NCI-H524 treated with DMSO at 0.1 percent for 48 hours (cell line): ENCODE measurements at regions not wholly inside any gene's neighbourhood (a gene's known extent, or its start where the extent isn't known, plus 50 kb on each side); places are given as distances from the start of the nearest gene placed in this dataset.

Experiments
- DNase-seq: peaks from one replicate; lab custom pipeline; 2025; lab: John Stamatoyannopoulos, UW

DNA sequence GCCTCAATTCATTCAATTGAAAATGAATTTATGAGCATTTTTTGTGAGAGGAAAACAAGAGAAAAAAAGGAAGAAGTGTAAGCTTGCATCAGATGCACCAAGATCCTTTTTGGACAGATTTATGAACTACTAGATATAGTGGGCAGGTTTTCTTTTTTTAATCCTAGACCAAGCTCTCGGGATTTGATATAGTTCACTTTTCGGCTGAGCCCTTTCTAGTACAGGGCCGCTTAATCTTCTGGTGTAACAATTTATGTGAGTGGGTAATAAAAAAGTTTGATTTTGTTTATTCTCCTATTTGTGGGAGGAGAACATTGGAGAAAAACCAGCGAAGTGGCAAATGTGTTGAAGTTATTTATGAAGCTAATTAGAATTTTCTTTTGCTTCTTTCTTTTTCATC lies 538.0 kb downstream of the UTRN start:
- no peak for DNase-seq

DNA sequence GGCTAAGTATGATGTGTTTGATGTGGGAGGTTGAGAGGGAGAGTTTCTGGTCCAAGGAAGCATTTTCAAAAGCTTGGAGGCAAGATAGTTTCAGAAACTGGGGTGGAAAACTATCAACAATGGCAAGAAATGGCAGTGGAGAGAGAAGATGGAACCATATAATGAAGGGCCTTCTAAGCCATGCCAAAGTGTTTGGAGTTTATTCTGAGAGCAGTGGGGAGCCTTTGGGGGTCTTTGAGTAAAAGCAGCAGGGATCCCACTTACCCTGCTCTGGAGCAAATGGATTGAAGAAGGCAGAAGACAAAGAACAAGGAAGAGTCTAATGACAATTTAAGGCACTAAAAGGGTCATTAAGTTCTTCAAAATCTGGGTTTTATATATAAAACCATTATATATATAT lies 538.9 kb downstream of the UTRN start:
- no peak for DNase-seq

DNA sequence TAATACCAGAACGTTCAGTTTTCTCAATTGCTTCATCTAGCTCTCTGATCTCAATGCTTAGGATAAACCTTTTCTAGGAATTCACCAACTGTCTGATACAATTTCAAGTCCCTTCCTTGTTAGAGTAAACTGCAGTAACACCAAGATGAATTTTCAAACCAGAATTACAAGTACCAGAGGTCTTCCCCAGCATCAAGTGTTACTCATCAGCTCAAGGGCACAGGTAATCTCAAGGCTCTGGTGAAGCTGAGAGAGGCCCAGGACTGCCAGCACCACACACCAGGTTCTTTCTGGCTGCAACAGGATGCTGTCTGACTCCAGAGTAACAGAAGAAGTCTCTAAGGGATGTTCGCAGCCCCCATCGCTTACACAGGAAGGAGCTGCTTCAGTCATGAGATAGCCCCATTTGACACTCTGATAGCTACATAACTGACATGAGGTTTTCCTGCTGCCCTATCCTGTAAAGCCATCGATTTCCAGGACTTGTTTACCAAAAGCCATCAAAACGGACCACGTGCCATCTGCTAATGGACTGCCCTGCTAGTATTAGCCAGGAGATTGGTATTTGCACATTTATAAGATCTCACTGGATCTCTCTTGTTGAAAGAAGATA lies 549.4 kb downstream of the UTRN start:
- no peak for DNase-seq

DNA sequence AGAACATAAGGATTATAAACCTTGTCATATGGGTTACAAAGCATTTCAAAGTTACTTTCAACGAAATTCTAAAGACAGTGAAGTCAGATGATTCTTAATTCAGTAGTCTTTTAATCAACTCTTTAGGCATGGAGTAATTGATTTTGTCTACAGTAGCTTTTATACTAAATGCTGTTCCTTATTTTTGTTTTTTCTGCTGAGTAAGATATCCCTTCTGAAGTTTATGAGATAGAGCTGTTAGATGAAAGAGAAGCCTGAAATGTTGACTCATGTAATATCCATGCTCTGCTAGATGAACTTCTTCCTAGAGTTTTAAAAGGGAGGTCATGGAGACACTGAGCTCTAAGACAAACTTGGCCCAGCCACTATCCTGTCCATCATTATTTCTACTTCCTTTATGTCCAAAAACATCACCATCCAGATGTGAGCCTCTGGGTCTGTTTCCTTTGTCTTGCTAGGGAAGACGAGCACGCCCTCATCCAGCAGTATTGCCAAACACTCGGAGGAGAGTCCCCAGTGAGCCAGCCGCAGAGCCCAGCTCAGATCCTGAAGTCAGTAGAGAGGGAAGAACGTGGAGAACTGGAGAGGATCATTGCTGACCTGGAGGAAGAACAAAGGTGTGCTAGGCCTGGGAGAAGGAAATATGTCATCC lies 550.3 kb downstream of the UTRN start:
- no peak for DNase-seq

DNA sequence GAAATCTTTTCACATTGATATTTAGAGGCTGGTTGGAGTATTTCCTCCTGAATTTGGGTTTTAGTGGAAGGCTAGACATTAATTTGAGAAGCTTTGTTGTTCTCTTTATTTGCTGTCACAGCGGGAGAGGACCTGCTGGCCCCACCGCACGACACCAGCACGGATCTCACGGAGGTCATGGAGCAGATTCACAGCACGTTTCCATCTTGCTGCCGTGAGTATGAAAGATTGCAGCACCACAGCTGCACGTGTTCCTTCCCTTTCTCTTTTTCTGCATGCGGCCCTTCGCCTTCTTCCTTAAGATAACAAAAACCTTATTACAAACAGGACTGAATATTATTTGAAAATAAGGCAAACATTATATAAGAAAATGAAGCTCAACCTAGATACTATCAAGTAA lies 555.5 kb downstream of the UTRN start:
- no peak for DNase-seq

DNA sequence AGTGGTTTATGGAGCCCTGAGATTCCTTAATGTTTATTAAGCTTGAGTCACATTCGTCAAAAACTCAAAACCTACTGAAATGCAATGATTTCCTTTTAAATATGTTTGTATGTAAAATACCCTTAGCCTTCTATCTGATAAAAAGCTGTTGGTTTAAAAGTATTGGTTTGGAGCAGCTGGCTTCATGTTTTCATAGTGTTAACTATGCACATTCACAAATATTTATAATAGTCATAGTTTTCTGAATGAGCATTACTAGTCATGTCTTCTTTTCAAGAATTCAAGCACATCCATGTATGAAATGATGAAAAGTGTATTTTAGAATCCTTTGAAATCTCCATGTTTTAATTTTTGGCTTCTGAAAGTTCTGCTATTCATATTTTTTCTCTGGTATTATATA lies 558.6 kb downstream of the UTRN start:
- no peak for DNase-seq

DNA sequence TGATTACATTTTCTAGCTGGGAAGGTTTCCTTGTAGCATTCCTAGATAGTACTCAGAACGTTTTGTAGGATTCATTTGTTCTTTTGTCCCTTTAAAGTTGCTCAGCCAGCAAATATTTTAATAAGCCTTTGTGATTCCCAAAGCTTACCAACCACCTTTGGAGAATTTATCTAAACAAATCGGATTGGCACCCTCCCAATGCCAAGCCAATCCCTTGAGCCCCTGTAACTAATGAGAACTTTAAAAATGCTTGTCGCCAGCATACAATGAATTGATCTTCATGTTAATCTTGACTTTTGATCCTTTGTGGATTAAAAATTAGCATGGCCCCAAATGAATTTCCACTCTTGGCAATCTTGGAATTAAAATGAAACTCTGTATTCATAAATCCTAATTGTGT lies 559.5 kb downstream of the UTRN start:
- DNase-seq = no peak

DNA sequence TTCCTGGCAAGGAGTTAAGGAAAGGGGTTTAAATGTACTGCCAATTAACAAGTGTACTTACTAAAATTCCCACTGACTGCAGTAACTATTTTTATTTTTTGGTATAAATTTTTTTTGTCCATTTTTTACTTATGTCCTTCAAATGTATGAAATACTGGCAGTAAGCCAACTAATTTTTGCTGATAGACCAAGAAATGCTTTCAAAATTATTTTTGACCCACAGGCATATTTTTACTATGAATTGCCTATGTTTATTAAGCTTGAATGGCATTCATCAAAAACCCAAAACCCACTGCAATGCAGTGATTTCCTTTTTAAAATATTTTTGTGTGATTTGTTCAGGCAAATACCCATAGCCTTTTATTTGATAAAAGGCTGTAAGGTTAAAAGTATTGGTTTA lies 560.1 kb downstream of the UTRN start:
- DNase-seq = no peak

DNA sequence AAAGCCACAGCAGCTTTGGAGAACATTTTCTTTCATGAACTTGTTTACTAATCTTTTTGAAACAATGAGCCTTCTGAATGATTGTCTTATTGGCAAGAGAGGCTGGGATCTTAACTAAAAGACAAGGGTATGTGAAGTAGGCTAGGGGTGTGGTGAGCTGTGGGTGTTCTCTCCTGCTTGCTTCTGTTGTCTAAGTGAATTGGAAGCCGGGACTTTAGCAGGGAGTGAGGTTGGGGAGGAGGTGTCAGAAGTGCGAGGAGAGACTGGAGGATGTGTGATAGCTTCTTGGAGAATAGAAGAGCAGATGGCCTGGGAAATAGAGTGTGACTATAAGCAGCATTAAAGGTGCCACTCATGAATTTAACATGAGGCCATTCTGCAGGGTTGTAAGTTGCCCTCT lies 562.8 kb downstream of the UTRN start:
- DNase-seq = peak; percentile 95

DNA sequence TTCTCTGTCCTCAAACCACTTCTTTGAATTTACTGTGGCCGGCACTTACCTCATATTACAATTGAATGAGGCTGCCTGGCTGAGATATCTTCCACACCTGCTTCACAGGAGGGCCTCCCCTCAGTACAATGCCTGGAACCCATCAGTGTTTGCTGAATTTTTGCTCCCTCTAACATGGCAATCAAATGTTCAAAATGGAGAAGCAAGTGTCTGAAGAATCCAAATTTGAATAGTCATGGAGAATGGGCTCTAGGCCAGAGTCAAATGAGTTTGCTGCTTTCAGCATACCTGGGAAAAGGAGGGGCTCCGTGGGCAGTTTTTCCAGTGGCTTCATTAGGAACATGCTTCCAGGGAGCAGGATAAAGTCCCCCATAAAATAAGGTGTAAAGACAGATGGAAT lies 564.8 kb downstream of the UTRN start:
- DNase-seq = no peak

DNA sequence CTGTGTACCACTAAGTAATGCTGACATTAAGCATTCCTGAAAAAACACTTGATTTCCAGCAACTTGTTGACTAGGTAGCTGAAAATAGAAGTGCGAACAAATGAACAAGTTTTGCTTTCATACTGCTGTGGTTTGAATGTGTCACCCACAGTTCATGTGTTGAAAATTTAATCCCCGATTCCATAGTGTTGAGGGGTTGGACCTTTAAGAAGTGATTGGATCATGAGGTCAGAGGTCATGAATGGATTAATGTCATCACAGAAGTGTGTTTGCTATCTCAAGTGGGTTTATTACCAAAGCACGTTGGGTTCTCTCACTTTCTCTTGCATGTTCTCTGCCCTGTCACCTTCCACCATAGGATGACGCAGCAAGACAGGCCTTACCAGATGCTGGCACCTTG lies 568.5 kb downstream of the UTRN start:
- no peak for DNase-seq

DNA sequence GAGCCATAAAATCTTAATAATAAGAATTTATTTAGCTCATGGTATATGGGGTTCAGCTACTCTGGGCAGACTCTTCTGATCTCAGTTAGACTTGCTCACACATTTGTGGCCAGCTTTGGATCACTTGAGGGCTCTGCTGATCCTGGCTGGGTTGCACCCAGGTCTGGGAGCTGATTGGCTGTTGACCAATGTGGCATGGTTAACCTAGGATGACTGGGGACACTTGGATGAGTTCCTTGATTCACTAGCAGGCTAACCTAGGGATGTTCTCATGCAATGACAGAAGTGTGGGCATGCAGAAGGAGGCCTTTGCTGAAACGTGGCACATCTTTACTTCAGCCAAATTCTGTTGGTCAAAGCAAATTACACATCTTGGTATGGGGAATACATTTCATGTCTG lies 569.5 kb downstream of the UTRN start:
- no peak for DNase-seq

DNA sequence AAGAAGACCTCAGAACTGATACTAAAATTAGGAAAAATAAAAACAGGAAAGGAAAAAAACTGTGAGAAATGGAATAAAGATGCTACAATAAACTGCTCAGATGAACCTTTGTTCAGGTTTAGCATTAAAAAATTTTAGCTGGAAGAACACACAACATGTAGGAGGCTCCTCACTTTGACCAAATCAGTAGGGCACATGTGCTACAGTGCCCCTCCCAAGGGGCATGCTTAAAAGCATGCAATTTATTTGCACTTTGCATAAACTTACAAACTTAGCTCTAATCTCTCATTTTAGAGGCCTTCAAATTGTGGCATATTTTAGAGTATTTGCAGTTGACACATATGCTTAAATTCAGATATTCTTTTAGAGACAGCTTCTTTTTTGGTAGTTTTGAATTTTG lies 570.2 kb downstream of the UTRN start:
- no peak for DNase-seq

DNA sequence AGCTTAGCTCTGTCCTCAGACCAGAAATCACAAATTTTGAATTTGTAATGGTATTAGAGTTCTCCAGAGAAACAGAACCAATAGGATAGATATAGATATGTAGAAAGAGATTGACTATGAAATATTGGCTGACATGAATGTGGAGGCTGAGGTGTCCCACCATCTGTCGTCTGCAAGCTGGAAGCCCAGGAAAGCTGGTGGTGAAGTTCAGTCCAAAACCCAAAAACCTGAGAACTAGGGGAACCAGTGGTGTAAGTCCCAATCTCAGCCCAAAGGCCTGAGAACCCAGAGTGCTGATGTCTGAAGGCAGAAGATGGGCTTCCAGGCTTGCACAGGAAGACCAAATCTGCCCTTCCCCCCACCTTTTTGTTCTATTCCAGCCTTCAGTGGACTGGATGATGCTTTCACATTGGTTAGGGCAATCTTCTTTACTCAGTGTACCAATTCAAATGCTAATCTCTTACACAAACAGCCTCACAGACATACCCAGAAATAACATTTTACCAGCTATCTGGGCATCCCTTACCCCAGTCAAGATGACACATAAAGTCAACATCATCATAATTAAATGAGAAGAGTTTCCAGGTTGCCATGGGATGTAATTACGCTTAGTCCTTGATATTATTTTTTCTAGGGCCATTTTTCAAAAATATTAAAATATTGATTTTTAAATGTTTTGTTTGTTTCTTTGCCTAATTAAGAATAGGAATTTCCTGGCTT lies 570.8 kb downstream of the UTRN start:
- no peak for DNase-seq

DNA sequence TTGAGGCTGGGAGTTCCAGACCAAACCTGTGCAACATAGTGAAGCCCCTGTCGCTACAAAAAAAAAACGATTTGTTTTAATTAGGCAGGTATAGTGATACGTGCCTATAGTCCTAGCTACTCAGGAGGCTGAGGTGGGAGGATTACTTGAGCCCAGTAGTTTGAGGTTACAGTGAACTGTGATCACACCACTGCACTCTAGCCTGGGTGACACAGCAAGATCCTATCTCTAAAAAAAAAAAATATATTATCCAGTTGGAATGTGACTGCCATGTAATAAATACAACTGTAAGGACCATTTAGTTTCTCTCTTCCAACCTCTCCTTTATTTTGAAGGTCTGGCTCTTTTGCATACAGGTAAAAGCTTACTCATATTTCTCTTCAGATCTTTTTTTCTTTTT lies 571.5 kb downstream of the UTRN start:
- DNase-seq = no peak

DNA sequence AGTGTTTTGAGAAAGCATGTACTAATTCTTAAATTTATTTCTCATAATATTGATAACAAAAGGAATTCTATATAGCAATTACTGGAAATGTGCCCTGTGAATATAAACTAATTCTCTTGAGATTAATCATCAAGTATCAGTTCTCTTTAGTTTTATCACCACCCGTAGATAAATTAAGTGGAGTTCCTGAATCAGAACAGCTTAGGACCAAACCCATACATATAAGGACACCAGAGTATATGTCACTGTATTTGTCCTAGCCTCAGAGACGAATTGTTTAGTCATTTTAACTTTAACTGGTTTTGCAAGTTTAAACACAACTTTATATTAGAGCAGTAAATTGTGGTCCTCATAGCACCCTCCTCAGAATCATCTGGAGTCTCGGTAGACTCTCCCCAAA lies 572.0 kb downstream of the UTRN start:
- no peak for DNase-seq

DNA sequence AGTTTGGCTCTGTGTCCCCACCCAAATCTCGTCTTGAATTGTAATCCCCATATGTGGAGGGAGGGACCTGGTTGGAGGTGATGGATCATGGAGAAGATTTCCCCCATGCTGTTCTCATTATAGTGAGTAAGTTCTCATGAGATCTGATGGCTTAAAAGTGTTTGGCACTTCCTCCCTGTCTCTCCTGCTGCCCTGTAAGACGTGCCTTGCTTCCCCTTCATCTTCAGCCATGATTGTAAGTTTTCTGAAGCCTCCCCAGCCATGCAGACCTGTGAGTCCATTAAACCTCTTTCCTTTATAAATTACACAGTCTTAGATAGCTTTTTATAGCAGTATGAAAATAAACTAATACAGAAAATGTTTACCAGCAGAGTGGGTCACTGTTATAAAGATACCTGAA lies 577.6 kb downstream of the UTRN start:
- DNase-seq = no peak

DNA sequence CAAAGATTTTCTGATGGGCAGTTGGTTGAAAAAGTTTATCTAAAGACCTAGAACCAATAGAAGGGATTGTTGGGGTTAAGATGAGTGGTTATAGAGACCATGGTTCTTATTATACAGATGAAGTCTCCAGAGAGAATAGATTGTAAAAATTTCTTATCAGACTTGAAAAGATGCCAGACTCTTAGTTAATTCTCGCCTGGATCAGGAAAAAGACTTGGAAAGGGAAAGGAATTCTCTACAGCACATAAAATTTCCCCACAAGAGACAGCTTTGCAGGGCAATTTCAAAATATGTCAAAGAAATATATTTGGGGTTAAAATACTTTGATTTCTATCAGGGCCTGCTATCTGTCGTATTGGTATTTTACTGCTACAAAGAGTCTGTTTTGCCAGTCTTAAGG lies 582.6 kb downstream of the UTRN start:
- DNase-seq = no peak

DNA sequence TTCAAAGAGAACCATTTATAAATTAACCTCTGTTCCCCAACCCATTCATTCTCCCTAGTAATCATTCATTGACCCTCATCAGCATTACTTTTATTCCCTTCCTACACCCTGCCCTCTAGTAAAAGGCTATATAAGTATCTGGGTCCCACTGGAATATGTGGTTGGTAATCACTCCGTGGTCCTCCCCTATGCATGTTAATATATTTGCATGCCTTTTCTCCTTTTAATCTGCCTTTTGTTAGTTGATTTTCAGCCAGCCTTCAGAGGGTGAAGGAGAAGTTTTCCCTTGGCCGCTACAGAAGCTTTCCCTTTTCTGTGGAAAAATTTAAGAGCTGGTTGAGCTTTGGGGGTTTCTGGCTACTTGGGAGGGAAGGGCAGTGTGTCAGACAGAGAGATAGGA lies 585.6 kb downstream of the UTRN start:
- DNase-seq = no peak

DNA sequence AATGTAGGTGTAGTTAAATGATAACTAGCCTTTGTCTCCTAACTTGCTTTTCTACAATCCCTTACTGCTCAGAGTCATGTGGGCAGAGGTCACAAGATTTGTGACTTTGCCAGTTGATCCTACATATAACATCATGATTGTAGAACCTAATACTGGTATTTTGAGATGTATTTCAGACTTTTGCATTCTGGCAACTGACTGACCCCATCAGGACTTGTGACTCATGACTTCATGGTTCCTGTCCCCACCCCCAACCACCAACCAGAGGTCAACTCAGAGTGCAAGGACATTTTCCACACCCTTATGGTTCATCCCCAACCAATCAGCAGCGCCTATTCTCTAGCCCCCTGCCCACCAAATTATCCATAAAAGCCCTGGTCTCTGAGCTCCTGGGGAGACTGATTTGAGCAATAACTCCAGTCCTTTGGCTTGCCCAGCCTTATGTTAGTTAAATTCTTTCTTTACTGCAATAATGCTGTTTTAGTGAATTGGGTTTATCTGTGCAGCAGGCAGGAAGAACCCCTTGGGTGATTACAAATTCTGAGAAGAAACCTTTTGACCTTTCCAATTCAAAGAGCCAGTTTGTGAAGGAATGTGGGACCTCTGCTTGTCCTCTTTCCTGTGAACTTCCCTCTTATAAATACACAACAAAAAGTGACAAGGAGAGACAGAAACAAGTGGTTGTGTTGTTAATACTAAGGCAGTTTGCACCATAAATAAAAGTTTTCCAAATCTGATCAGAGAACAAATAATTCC lies 588.7 kb downstream of the UTRN start:
- DNase-seq = no peak

DNA sequence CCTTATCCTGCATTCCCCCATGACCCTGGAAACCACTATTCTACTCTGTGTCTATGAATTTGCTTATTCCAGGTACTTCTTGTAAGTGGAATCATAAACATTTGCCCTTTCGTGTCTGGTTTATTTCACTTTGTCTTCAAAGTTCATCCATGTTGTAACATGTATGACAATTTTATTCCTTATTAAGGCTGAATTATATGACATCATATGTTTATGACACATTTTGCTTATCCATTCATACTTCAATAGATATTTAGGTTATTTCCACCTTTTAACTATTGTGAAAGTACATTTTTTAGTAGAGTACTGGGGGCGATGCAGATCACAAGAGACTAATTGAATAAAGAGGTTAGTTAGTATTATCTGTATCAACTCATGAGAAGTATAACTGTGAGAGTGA lies 591.6 kb downstream of the UTRN start:
- DNase-seq = no peak

DNA sequence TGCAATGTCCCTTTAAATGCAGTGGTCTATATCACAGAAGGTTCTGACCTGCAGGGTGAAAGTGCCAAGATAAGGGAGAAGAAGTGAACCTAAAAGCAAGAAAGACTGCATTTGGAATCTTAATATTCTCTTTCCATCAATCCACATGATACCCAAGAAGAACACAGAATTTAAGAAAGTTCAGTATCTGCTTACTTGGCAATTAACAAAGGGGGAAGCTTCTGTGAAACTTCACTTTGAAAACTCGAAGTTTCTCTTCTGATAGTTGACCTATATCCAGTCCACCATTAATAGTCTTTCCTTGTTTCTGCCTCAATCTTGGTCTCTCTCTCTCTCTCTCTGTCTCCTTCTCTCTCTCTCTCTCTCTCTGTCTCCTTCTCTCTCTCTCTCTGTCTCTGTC lies 592.0 kb downstream of the UTRN start:
- no peak for DNase-seq

DNA sequence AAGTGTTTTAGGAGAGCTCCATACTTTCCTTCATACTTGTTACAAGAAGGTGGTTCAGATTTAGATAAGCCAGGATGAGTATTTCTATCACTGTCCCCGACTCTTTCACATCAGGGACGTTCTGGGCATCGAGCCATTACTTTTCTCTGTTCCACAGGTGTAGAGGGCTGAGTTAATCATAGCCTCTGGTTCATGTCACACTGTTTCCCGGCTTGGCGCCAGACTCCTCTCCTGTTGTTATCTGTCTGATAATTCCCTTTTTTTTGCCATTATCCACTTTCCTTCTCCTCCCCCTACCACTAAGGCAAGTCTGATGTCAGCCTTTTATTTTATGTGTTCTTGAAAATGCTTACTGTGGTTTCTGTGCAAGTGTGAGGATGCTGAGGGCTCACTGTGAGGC lies 593.4 kb downstream of the UTRN start:
- DNase-seq = no peak
